GM12865 (cell line): ENCODE measurements at regions not wholly inside any gene's neighbourhood (a gene's known extent, or its start where the extent isn't known, plus 50 kb on each side); places are given as distances from the start of the nearest gene placed in this dataset.

Experiments
- DNase-seq: peaks from one replicate; pipeline ENCODE4 v3.0.0; 2010; ENCODE audit warnings: low read depth
- H3K4me3 ChIP-seq: 2 replicates; pipeline ENCODE4 v1.5.1; 2011; ENCODE audit warnings: mild to moderate bottlenecking, low read depth, low read length, control low read depth
- TF ChIP-seq, protein P1 (sequence below): IDR thresholded peaks from 2 replicates; pipeline ENCODE4 v1.5.1; 2011; ENCODE audit warnings: low read length, control low read depth, low read depth, inconsistent platforms; ENCODE audit not compliant: insufficient read depth; ENCODE audit errors: missing control alignments

DNA sequence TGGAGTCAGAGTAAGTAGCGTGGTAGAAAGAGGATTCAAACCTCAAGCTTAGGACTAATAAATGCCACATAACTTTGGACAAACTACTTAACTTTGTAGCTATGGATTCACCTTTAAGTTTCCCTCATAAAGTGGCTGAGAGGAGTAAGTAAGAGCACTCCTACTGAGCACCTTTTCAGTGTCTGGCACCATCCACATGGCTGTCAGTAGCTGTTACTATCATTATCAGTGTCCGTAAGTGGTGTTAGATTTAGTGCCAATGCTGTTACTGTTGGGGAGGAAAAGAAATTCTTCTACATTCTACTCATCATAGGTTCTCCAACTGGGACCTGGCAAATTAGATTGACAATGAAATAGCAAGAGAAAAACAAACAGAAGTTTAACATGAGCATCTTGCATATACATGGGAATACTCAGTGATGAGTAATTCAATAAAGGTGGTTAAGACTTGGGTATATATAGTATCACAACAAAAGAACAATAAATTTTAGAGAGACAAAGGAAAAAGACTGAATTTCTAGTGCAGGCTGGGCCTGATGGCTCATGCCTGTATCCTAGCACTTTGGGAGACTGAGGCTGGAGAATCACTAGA, 165.6 kb upstream of the NBEA start:
- DNase-seq = no peak
- TF ChIP-seq, protein P1, sequence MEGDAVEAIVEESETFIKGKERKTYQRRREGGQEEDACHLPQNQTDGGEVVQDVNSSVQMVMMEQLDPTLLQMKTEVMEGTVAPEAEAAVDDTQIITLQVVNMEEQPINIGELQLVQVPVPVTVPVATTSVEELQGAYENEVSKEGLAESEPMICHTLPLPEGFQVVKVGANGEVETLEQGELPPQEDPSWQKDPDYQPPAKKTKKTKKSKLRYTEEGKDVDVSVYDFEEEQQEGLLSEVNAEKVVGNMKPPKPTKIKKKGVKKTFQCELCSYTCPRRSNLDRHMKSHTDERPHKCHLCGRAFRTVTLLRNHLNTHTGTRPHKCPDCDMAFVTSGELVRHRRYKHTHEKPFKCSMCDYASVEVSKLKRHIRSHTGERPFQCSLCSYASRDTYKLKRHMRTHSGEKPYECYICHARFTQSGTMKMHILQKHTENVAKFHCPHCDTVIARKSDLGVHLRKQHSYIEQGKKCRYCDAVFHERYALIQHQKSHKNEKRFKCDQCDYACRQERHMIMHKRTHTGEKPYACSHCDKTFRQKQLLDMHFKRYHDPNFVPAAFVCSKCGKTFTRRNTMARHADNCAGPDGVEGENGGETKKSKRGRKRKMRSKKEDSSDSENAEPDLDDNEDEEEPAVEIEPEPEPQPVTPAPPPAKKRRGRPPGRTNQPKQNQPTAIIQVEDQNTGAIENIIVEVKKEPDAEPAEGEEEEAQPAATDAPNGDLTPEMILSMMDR = no peak
- H3K4me3 ChIP-seq = no peak overlapping the region

DNA sequence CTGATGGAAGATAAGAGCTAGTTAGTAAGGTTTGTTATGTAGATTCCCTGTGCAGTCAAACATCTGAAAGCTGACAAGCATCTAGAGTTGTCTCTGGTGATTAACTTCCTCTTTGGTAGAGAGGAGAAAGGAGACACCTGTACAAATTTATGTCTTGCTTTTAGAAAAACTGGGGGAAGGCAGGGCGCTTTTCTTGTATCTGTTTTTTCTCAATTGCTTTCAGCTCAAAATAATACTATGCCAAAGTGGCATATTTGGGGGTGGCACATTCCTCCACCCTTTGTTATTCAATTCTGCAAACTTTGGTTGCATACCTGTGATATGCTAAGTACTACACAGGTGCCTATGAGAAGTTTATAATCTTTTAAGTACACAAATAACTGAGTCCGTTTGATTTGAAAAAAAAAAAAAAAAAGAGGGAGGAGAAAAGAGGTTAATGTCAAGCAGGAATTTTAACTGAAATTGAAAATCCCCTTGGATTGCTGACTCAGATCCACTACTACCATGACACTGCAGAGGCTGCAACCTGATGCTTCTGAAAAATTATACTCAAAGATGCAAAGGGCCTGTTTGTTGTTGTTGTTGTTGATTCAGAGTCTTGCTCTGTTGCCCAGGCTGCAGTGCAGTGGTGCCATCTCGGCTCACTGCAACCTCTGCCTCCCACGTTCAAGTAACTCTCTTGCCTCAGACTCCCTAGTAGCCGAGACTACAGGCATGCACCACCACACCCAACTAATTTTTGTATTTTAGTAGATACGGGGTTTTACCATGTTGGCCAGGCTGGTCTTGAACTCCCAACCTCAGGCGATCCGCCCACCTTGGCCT, 164.8 kb upstream of the NBEA start:
- DNase-seq = no peak
- TF ChIP-seq, protein P1 = no peak
- H3K4me3 ChIP-seq = no peak overlapping the region

DNA sequence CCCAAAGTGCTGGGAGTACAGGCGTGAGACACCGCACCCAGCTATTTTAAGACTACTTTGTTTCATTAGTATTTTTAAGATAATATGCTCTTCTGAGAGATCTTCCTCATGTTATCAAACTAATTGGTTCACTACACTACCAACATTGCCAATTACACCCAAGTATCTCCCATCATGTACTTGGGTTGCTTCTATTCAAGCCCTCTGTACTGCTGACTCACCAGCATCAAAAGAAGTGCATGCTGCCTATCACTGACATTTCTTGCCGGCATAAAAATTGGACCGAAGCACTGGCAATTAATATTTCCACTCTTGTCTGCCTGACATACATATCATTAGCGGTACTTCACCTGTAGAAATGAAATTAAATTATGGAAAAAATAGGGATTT, 164.2 kb upstream of the NBEA start:
- TF ChIP-seq, protein P1 = no peak
- H3K4me3 ChIP-seq = no peak overlapping the region
- DNase-seq = no peak

DNA sequence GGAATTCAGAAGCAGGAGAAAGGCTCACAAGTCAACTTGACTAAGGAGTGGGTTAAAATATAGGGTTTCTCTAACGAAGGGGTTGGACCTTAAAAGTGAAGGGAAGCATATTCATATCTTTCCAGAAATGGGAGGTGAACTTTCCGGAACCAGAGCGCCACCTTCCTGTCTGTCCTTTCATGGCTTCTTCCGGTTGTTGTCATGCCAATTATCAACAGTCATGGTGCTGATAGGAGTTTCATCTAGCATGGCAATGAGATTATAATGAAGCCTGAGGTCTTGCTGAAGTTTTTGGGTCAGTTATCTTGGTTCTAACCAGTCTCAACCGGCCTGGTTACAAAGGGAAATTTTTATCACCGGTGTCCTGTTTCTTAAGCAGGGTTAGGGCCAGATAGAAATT, 162.9 kb upstream of the NBEA start:
- no peak for DNase-seq
- H3K4me3 ChIP-seq = no peak overlapping the region
- TF ChIP-seq, protein P1 = no peak

DNA sequence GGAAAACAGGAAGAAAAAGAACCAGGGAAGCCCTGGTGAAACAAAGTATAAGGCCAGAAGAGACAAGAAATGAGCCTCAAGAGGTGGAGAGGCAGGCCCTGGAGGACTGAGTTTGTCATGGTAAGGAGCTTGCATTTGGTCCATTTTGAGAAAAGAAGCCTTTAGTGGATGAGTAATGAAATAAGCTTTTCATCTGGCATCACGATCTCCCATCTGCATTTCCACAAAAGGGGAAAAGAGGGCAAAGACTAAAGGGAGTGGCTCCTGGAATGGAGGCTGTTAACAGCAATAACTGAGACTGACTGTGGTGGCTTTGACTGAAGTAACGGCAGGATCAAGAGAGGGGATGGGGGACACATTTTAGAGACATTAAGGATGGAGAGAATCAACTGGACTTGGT, 148.8 kb upstream of the NBEA start:
- TF ChIP-seq, protein P1 = no peak
- H3K4me3 ChIP-seq = no peak overlapping the region
- DNase-seq = no peak

DNA sequence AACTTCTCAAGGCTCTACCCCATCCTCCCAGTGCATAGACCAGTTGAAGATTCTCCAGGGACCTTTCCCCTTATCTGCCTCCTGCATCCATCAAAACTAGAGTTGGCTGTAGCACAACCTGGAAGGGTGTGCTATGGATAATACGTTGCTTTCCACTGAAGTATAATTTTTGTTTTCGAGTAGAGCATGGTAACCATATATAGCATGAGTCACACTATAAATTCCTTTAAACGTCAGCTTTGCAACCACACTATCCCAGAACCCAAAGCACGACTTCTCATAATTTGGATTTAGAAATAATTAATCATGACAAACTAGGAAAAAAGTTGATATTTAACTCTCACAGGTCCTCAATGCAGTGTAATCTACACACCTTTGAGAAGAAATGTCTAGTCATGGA, 138.3 kb upstream of the NBEA start:
- H3K4me3 ChIP-seq = no peak overlapping the region
- TF ChIP-seq, protein P1 = no peak
- no peak for DNase-seq

DNA sequence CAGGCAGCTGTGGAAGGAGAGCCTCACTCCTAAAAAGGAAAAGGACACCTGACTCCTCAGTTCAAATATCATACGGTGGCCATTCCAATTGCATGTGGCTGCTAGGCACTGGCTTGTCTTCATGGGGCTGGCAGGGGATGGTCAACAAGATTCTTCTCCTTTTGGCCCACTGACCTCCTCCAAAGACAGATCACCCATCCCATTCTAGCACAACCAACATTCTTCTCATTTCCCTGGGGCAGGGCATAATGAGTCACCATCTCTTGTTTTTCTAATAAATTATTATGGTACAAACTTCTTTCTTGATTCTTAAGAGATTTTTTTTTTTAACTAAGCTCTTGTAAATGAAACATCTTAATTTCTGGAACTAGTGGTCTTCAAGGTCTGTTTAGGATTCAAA, 136.7 kb upstream of the NBEA start:
- TF ChIP-seq, protein P1 = no peak
- no peak overlapping the region for H3K4me3 ChIP-seq
- DNase-seq = no peak
